ENCODE measurements at regions not wholly inside any gene's neighbourhood (a gene's known extent, or its start where the extent isn't known, plus 50 kb on each side); places are given as distances from the start of the nearest gene placed in this dataset.

GRCh38 chr1:29998686-29999085, 724.7 kb downstream of the MATN1 start:
- TF ChIP-seq POLR2A (IDR thresholded peaks at IDR 0.05), result no peak
- TF ChIP-seq, protein P1, sequence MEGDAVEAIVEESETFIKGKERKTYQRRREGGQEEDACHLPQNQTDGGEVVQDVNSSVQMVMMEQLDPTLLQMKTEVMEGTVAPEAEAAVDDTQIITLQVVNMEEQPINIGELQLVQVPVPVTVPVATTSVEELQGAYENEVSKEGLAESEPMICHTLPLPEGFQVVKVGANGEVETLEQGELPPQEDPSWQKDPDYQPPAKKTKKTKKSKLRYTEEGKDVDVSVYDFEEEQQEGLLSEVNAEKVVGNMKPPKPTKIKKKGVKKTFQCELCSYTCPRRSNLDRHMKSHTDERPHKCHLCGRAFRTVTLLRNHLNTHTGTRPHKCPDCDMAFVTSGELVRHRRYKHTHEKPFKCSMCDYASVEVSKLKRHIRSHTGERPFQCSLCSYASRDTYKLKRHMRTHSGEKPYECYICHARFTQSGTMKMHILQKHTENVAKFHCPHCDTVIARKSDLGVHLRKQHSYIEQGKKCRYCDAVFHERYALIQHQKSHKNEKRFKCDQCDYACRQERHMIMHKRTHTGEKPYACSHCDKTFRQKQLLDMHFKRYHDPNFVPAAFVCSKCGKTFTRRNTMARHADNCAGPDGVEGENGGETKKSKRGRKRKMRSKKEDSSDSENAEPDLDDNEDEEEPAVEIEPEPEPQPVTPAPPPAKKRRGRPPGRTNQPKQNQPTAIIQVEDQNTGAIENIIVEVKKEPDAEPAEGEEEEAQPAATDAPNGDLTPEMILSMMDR (IDR thresholded peaks at IDR 0.05 in 8 of 11, conservative IDR thresholded peaks at IDR 0.05 in 3 of 11), result no peak

All from spleen (tissue), 7 donors.